ENCODE measurements at regions not wholly inside any gene's neighbourhood (a gene's known extent, or its start where the extent isn't known, plus 50 kb on each side); places are given as distances from the start of the nearest gene placed in this dataset.

DNA sequence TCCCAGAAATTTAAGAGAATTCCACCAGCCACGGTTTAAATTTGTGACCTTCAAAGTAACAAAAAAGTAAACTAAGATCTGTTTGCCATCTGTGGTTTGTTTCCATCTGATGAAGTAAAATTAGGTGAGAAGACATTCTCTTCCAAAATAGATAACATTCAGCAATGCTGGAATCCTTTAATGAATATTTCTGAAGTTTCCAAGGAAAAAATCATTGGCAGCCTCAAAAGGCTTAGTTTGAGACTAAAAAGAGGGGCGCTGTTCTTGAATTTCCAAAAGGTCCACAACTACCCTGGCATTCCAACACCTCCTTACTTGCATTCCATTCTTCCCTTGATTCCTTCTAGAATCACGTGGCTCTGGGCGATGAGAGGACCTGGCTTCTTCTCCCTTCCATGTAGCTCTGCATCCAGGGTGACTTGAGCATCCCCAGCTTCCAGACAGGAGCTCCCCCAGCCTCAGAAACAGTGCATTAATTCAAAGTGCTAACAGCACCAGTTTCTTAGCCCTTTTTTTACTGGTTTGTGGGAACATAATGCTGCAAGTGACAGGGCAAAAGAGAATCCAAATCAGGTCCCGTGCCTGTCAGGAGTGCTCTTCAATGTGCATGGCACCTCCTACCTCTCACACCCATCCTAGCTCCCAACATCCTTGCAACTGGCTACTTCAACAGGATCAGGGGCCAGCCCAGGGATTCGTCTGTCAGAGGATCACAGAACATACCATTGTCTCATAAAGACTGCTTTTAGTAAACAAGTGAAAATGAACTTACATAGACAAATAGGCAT, 191.5 kb upstream of the S1PR3 start:
- no peak for DNase-seq

DNA sequence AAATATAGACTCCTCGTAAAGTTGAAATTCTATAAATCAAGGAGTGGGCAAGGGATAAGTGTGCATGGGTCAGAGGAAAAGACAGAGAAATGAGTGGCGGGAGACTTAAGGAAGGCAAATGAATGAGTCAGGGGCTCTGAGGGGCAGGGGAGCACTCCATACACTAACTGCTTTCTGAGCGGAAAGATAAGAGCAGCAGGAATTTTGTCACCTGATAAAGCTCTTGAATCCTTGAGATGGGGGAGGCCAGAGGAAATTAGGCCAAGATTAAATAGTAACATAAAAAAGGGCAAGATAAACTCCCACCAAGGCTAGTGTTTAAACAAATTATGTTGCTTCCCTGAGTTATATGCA, 191.0 kb upstream of the S1PR3 start:
- no peak for DNase-seq

DNA sequence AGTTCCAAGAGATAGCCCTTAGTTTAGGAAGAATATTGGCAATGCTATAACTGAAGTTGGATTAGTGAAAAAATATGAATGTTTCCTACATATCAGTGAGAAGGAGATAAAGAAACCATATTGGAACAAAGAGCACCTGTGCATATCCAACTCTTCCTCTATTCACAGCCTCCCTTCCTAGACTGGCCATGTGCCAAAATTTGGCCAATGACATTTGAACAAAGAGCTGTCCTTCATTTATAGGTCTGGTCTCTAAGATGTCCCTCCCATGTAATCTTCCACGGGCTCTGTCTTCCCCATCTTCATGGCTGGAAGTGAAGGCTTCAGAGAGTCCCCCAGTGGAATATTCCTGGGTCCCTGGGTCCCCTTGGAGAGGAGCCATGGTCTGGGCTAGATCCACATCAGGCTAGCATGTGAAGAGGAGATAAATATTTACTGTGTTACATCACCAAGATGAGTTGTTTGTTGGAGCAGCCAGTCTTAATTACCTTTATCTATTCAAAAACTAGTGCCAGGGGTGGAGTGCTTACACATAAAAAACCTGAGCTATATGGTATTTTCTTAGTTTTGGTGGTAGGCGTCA, 190.0 kb upstream of the S1PR3 start:
- no peak for DNase-seq

DNA sequence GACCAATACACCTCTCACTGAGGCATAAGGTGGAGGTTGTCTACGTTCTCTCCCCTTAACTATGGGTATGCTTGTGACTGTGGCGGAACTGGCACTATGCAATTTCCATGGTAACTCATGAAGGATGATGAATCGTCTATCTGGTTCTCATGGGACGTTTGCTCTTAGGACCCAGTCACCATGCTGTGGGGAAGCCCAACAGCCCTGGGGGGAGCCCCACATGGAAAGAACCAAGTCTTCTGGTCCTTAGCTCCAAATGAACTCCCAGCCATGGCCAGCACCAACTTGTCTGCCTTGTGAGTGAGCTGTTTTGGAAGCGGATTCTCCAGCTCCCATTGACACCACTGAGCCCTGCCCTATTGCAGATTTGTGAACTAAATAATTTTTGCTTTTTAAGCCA, 188.7 kb upstream of the S1PR3 start:
- DNase-seq, result no peak

DNA sequence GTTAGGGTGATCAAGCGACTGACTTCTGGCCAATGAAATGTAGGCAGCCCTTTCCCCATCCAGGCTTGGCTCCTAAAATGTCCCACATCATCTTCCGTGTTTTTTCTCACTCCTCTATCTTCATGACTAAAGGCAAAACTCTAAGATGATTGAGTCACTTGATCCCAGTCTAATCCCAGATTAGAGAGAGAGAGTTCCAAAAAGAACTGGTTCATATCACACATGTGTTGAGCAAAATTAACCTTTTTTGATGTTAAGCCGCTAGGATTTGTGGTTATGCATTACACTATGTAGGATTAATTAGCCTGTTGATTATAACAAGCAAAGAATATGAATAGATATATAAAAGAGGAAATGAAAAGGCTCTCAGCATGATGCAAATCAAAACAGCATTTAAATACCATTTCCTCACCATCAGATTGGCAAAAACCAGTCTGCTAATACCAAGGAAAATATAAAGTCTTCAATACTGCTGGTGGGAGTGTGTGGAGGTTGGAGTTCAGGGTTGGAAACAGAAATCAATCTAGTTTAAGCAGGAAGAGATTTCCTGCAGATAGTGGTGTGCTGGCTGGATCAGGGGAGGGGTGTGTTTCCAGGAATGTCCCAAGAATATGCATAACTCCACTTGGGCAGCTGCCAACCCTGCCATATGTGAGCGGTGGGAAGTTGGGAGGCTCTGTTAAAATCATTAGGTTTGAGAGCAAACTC, 187.6 kb upstream of the S1PR3 start:
- DNase-seq, result no peak

DNA sequence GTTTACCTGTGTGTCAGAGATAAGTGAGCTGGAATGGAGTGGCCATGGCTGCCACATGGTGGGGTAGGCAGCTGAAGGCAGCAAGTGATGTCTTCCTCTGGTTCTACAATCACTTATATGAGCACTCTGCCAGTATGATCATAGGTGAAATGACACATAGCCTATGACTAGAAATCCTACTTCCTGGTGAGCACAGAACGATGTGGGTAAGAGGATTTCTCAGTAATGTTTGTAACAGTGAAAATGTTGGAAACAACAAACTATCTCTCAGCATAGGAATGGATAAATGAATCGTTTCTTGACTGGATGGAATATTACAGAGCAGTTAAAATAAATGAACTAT, 187.0 kb upstream of the S1PR3 start:
- no peak for DNase-seq

DNA sequence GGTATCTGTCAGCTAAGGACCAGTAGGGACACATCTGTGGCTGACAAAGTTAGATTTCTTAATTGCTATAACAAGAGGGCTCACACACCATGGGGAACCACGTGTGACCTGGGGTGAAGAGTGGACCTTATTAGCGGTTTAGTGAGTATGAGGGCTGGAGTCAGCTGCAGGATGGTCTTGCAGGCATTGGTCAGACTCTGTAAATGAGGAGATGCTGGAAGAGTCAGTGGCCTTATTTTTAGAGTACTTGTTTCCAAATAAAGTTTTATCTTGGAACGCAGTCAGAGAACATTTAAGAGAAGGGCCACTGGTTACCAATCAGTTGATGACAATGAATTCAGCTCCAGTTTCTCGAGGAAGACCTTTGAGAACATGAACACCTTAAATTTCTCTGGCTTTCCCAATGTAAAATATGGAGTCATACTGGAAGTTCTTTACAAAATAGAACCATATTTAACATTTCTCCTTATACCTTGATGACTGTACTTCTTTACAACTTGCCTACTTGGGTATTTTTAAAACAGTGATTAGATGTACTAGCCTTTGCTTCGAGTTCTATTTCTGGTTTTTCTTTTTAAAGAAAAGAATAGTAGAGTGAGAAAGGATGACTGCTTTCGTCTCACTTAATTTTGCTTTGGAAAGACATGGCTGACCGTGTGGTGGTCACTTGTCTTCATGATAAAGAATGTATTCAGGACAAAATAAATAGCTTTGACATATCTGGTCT, 185.9 kb upstream of the S1PR3 start:
- no peak for DNase-seq

DNA sequence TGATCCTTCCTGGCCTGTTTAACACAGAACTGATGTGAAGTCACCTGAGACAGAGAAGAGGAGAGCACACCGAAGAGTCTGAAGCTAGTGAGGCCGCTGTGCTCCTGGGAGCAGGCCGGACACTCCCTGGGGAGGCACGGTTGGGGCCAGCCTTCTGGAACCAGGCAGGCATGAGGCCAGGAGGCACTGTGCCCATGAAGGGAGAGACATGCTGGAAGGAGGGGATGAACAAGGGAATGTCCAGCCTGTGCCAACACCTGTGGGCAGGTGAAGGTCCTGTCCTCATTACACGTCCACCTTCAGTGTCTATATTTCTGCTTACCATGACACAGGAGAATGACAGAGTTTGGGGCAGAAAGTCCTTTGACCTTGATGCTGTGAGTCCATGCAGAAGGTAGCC, 183.8 kb upstream of the S1PR3 start:
- no peak for DNase-seq

DNA sequence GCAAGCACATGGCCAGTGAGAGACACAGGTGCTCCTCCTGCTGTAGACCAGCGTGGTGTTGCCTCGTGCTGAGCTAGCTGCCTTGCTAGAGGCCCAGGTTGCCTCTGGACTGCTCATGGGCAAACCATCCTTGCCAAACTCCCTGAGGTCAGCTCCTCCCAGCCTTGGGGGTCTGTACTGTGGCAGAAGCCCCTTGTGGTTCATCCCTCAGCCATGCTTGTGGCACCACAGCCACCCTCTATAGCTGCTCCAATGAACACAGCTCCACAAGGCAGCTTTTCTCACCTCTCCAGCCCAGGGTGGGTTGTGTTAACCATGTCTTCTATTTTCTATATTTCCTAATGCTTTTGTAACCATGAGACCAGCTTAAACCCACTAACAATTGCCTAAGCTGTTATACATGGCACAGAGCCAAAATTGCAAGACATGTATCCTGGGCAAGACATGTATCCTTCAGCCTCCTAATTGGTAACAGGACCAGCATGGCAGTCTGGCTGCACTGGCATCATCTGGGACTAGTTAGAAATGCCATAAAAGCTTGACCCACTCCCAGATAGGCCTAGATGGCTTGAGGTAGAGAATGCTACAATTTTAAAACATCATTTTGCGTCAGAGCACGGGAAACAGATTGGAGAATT, 183.1 kb upstream of the S1PR3 start:
- no peak for DNase-seq

DNA sequence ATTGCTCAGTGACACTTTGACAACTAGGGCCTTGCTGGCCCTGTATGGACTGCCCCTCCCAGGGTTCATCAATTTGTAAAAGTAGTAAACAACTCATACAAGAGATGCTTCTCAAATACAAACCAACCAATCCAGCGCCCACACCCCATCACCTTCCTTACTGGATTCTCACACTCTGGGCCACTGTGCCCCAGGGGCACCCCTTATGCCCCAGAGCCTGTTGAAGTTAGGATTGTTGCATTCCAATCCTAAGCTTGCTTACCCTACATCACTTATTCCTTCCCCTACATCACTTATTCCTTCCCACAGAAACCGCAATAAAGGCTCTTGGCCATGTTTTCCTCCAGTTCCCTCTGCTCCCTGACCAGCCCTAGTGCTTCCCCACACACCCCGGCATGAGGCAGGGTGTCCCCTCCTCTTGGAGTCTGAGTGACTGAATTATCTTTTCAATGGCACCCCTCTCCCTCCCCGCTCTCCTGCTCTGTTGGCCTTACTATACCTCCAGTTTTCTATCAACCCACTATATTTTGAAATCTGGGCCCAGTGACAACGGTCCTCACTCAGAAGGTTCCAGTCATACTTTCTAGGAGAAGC, 182.4 kb upstream of the S1PR3 start:
- no peak for DNase-seq

DNA sequence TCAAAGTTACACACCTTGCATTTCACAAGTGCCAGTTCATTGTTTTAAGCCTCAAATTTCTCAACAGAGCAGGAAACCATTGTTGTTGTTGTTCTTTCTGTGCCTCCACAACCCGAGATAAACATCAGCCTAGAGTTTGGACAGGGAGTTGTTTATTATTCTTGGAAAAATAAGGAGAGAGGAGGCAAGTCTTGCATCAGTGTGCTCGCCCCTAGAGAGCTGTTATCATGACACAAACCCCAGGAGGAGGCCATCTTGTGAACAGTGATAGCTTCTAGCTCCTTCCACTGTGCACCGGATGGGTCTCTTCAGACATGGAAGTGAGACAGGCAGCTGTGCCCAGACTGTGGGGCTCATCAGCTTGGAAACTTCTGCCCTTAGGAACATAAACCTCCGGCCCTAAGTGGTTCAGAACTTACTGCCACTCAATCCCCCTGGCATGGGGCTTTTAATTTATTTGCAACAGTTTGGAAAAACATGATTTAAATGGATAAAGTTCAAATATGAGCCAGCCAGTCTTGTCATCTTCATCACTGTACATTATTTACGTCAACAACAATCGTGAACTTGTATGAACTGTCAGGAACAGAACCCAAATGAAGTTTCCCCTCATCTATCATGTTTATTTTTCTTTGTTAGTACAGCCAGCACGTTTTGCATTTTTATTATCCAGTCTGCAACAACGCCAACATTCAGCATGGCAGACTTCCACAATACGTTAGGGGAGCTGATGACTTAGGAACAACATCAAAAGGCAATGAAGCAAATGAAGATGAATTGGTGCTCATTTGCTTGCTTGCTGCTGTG, 181.7 kb upstream of the S1PR3 start:
- DNase-seq, result no peak

DNA sequence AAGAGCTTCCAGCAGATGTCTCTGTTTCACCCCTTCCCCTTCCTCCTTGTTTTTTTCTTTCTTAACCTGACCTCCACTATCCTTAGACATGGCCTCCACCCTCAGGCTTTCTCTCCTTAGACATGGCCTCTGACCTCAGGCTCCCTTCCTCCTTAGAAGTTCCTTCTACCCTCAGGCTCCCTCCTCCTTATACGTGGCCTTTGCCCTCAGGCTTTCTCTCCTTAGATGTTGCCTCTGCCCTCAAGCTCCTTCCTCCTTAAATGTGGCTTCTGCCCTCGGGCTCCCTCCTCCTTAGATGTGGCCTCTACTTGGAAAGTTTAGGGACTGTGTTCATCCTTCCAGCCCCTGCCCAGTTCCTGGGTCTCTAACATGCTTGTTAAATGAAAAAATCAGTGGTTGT, 180.4 kb upstream of the S1PR3 start:
- DNase-seq, result no peak

DNA sequence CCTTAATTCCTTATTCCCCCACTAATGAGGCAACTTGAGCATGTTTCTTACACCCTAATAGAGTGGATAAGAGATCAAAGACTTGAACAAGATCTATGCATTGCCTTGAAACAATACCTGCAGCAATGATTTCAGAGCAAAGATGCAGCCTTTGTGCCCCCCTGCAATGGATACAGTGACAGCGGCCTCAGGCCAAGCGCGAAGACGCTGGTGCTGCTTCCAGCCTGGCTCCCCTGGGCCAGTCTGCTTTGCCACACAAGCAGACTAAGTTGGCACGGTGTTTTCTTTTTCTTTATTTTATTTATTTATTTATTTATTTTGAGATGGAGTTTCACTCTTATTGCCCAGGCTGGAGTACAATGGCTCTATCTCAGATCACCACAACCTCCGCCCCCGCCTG, 179.8 kb upstream of the S1PR3 start:
- no peak for DNase-seq

DNA sequence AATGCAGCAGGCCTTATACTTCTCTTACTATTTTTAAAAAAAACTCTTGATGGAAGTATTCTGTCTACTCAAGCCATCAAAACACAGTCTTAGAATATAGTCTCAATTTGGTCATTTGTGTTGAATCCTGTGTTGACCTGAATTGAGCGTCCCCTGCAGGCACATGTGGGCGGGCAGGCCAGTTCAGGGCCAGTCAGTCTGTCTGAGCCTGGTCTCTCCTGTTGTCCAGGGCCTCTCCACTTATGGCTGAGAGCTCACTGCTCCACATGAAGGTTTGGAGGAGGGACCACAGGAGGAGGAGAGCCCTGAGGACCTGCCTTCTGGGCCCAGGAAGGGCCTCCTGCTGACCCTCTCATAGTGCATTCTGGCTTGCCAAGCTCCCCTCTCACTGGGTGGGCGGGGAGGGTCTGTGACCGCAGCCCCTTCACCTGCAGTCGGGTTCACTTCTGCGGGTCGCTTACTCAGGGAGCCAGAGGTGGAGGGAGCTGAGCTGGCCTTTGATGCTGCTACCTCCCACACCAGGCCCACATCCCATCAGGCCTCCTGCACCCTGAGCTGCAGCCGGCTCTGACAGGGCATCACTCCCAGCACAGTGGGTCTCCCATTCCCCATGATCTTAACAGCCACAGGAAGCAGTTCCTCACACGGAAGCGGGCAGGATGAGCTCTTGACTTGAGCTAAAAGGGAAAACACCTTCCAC, 178.2 kb upstream of the S1PR3 start:
- DNase-seq, result no peak

DNA sequence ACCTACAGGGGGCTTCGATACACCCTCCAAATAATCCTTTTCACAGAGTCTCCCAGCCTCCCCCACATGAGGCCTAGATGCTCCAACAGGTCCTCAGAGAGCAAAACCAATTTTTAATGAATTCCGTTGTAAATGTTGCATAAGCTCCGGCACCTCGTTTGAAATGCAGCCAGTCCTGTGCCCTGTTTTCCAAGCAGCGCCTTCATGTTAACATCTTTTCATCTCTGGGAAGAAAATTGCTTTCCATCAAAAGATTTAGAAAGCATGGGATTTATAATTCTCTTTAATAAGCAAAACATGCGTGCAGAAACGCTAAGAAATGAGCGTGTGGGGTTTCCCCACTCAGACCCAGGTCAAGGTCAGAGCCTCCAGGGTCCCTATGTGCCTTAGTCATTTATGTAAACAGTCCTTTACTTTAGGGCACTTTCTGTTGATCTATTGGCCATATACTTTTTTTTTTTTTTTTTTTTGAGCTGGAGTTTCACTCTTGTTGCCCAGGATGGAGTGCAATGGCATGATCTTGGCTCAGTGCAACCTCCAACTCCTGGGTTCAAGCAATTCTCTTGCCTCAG, 177.5 kb upstream of the S1PR3 start:
- DNase-seq, result no peak

DNA sequence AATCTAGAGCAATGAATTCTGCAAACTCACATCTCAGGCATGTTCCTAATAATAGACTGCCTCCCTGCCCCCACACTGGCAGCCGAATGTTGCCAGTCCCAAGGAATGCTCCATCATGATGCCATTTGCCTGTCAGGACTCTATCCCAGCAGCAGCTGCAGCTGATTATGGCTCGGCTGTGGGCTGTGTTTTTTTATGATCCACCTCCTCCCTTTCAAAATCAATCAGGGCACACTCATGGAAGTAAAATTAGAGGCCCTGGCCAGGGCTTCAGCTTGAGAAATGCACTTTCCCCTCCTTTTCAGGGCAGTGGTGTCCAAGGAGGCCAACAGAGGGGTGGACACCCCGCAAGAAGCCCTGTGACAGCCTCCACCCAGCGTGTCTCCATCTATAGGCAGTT, 176.7 kb upstream of the S1PR3 start:
- DNase-seq, result no peak

DNA sequence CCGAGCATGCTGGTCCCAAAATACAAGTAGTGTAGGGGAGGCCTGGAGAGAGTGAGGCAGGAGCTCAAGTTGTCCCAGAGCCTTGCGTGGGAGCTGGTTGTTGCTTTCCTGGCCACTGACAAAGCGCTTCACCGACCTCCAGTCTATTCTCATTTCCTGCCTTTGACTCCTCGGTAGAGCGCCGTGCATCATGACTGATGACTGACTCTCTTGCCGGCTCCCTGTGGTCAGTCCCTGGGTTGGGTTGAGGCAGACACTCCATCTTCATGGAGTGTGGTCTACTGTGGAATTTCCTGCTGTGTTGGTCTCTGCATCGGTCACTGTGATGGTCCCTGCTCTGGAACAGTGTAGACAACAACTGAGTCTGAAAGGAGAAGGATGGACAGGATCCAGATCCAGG, 175.1 kb upstream of the S1PR3 start:
- no peak for DNase-seq

DNA sequence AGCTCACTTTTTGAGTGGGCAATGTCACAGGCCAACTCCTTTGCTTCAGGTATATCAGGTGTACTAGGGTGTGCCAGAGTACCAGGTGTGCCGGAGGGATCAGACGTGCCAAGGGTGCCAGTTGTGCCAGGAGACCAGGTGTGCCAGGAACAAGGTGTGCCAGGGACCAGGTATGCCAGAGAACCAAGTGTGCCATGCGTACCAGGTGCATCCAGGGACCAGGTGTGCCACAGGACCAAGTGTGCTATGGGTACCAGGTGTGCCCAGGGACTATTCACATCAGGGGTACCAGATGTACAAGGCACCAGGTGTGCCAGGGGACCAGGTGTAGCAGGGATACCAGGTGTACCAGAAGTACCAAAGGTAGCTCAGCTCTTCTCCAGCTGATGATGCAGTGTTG, 174.7 kb upstream of the S1PR3 start:
- no peak for DNase-seq

DNA sequence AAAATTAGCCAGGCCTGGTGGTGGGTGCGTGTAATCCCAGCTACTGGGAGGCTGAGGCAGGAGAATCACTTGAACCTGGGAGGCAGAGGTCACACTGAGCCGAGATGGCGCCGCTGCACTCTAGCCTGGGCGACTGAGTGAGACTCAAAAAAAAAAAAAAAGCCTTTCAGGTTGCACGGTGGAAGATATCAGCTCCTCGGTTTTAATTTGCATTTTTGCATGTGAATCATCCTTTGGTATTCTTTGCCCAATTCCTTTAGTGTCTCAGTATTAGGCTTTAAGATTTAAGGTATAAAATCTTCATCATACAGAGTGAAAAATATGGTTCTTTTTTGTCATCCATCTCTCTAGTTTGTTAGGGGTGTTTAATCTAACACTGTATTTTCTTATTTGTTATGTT, 173.6 kb upstream of the S1PR3 start:
- DNase-seq, result no peak

DNA sequence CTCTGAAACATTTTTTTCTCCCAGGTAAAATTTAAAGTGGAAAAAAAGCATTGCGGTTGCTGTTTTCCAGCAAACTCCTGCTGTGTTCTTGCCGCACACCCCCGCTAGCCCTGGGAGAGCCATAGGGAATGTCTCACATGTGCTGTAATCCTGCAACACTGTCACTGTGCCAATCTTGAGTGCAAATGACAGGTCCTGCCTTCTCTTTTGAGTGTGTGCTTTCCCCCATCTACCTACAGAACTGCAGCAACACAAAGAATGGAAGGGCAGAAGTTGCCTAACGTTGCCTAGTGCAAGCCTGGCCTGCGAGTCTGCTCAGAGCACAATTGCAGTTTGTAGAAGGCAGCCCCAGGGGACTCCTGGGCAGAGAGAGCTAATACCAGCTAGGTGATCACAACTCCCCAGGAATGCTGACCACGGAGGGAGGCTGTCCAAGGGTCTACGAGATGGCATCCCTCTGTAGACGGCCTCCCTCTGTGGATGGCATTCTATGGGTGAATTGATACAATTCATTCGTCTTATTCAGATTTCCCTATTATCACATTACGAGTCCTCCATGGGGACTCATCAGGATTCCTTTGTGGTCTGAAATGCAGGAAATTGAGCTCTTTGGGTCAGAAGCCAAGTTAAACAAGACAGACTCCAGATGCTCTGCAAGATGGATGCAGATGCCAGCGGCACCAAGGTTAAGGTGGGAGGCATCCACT, 172.6 kb upstream of the S1PR3 start:
- DNase-seq, result no peak
